ENCODE measurements at regions not wholly inside any gene's neighbourhood (a gene's known extent, or its start where the extent isn't known, plus 50 kb on each side); places are given as distances from the start of the nearest gene placed in this dataset.

DNA sequence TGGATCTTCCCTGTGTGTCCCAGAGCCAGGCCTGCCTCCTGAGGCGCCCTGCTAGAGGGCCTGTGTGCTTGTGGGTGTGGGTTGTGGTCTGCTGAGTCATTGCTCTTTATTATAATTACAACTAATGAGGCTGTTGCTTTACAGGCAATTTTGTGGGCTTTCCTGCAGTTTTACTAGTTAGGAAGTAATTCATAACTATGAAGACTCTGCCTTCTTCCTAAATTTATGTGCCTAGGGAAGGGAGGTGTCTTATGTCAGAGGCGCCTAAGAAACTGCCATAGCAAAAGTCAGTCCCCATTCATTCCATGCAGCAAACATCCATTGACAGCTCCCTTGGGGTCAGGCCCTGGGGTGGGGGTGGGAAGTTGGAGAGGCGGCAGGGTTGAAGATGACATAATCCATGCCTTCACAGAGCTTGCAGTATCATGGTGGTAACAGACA lies 359.2 kb downstream of the IDS start:
- TF ChIP-seq, protein P1, sequence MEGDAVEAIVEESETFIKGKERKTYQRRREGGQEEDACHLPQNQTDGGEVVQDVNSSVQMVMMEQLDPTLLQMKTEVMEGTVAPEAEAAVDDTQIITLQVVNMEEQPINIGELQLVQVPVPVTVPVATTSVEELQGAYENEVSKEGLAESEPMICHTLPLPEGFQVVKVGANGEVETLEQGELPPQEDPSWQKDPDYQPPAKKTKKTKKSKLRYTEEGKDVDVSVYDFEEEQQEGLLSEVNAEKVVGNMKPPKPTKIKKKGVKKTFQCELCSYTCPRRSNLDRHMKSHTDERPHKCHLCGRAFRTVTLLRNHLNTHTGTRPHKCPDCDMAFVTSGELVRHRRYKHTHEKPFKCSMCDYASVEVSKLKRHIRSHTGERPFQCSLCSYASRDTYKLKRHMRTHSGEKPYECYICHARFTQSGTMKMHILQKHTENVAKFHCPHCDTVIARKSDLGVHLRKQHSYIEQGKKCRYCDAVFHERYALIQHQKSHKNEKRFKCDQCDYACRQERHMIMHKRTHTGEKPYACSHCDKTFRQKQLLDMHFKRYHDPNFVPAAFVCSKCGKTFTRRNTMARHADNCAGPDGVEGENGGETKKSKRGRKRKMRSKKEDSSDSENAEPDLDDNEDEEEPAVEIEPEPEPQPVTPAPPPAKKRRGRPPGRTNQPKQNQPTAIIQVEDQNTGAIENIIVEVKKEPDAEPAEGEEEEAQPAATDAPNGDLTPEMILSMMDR (IDR thresholded peaks at IDR 0.05), result no peak
- no peak for TF ChIP-seq POLR2AphosphoS5 (IDR thresholded peaks at IDR 0.05)
